ACHN (cell line): ENCODE measurements at regions not wholly inside any gene's neighbourhood (a gene's known extent, or its start where the extent isn't known, plus 50 kb on each side); places are given as distances from the start of the nearest gene placed in this dataset.

Experiments
- DNase-seq: peaks from one replicate; pipeline ENCODE4 v3.0.0-alpha.2; 2015
- in situ Hi-C: cut with HindIII; loops from 2 replicates; pipeline ENCODE4 v1.10.0; 2017; ENCODE audit warnings: low sequenced_read_pairs, low pct_ligation_motif_present, low pct_unique_long_range_greater_than_20kb

DNA sequence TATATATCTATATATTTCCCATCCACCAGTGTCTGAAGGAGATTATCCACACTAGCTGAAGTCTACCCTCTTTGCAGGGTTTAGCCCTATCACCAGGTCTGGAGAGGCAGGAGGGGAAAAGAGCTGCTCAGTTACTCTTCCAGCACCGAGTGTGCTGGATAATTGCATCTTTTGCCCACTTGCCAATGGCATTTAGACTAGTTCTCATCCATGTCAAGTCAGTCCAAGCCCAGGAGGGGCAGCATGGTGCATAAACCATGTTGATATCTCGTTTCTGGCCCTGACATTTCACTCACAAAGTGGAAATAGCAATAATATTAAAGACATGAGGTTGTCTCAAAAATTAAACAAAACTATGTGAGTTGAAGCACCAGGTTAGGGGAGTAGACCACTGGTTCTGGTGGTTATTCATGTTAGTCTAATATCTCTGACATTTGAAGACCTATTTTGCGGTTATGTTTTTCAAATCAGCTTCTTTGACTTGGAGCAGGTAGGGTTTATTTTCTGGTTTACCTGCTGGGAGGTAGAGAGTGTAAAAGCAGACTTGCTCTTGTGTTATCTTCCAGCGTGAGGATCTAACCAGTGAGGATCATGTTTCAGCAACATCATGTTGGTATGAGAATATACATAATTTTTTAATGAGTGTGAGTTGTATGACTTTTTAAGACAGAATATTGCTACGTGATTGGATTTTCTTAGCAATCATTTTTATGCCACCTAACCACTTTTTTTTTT, 273.2 kb upstream of the KIRREL3 start:
- no peak for DNase-seq
- in situ Hi-C loops, result no loop called here

DNA sequence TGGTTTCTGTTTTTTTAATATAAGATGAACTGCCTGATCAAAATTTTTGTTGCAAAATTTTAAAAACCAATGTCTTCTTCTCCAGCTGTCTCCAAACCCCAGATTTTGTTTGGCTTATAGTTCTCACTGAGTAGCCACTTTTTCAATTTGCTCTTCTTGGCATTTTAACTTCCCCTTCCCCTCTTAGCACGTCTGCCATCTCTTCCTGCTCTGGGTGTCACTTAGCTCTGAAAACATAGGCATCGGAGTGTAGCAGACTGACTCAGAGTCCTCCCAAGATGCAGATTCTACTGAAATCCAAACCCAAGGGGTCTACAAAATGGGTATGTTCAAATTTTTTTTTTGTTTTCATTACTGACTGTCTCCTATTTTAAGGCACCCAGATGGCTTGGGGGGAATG, 270.3 kb upstream of the KIRREL3 start:
- in situ Hi-C loops, result no loop called here
- DNase-seq, result no peak

DNA sequence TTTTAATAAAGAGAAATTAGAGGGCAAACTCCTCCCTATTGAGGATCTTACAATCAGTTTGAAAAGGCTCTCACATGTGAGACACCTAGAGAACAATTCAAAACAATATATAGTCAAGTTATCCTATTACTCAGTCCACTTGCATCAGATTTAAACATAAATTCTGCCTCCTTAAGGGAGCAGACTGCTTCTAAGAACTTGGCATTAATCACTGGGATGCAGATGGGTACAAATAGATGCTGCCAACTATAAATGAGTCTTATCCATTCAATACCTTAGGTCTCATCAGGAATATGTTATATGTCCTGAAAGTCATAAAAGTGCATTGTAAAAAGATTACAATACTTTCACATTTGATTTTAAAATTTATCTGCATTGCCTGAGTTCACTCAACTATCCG, 269.3 kb upstream of the KIRREL3 start:
- in situ Hi-C loops, result no loop called here
- DNase-seq, result no peak

DNA sequence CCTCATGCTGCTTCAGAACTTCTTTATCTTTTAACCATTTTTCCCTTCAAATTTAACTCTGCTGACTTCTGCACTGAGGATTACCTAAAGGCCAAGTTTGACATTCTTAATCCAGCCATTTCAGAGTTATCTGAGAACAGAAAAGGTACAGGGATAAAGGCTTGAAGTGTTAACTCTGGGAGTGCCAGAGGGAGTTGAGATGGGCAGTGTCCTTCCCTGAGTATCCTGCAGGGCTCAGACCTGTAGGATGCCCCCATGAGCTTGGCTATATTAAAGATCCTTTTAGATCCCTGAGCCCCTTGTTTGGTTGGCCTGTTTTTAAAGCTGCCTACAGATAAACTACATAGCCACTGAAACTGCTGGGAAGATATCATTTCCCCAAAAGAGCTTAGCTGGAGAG, 268.4 kb upstream of the KIRREL3 start:
- in situ Hi-C loops, result no loop called here
- no peak for DNase-seq

DNA sequence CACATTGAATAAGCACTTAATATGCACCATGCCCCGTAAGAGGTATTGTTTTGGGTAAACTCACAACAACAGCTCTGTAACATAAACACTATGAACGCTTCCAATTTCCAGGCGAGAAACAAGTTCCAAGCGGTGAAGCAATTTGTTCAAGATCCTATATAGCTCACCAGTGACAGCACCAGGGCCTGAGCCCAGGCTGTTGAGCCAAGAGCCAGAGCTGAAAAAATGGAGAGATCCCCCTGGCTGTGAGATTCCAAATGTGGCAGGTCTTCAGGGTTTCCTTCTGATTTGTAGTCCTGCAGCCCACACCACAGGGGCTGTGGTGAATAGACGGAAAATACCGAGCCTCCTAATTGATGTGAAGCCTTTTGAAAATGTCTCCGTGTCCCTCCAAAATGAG, 268.0 kb upstream of the KIRREL3 start:
- in situ Hi-C loops, result no loop called here
- DNase-seq, result no peak

DNA sequence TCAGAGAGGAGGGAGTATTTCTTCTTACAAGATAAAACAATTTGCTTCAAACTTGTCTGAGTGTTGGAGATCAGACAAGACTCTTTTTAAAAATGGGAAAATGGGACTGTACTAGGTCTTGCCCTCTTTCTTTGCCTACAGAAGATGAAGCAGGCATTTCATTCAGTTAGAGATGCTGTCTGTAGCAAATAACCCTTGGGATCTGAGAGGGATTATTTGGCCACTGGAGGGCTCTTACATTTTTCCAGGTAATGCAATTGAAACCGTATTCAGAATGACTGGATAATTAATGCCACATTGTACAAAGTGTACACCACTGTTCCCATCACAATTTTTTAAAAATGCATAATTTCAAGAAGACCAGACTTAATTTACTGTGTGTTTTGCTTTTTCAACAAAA, 258.5 kb upstream of the KIRREL3 start:
- no peak for DNase-seq
- in situ Hi-C loops, result no loop called here

DNA sequence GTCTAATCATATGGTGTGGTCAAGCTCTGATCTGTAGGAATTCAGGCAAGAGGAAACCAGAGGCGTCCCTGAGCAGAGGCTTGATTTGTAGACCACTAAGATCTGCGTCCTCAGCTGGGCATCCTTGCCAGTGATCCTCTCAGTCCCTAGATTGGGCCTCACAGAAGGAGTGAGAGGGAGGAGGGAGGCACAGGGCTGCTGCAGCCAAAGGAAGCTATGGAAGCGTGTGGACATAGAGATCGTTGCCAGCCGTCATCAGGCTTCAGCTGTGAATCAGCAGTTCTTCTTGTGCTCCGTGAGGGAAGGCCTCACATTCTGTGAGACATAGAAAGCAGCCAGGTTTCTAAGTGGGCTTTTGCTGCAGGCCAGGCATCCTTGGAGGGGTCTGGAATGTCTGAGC, 254.6 kb upstream of the KIRREL3 start:
- no peak for DNase-seq
- in situ Hi-C loops, result no loop called here

DNA sequence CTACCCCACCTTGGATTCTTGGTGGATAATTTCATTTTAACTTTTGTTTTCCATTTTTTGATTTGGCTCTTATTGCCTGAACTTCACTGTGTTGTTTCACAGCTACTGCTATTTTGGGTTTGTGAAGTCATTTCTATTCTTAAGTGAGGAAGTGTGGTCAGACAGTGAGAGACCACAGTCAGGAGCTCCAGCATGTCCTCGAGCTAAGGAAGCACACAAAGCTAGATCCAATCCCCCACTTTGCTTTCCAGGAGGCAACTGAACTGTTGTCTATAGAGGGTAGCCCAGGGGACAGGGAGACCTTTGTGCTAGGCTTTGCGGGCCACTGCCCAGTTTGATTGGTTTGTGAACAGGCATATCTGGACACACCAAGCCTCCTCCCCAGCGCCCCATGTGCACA, 251.8 kb upstream of the KIRREL3 start:
- in situ Hi-C loops, result no loop called here
- DNase-seq, result no peak

DNA sequence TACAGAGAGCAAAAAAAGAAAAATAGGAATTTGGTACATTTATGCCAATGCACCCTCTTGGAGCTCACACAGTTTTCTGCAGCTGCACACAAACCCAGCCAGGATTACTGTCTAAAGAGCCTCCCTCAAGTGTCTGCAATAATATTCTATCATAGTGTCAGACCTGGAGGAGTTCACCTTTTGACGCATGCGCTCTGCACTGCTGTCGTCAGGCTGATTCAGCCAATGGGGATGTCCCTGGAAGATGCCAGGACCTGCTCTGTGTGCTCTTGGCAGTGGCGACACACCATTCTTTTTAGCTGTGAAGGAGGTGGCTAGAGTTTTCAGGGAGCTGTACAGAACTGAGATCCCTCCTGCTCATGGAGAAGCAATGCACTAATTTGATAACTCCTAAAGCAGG, 249.0 kb upstream of the KIRREL3 start:
- in situ Hi-C loops, result no loop called here
- no peak for DNase-seq

DNA sequence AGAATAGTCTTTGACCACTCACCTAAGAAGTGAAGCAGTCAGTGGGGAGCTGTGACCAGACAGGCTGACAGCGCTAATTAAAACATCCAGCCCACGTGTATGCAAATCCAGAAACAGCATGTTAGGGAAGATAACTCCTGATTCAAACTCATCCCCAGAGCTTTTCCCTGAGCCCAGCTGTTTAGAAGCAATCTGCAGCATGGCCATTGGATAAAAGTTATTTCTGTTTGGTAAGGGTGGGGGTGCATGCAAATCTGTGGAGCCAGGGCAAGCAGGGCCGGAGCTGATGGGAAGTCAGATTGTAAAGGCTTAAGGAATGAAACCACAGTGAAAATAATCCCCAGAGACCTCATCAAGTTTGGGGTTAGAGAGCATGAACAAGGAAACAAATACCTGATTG, 247.9 kb upstream of the KIRREL3 start:
- in situ Hi-C loops, result no loop called here
- no peak for DNase-seq

DNA sequence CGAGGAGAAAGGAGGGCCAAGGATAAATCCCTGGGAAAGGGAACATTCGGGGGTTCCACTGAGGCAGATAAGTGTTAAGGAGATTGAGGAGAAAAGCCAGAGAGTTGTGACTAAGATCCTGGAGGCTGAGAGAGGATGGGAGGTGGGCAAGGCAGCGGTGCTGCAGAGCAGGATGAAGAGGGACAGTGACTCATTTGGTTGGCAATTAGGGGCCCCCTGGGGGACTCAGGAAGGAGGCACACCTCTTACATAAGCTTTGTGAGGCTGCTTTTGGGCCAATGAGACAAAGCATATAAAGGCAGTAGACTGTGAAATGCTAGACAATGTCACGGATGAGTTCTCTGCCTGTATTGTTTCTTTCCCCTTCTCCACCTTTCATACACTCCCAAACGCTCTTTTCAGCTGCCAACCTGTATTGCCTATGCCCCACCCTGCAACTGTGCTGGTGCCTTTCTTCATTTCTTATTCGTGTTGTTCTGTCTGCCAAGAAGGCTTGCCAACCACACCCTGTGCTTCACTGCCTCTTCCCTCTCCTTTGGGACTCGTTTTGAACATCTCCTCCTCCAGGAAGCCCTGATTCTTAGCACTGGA, 246.8 kb upstream of the KIRREL3 start:
- in situ Hi-C loops, result no loop called here
- no peak for DNase-seq

DNA sequence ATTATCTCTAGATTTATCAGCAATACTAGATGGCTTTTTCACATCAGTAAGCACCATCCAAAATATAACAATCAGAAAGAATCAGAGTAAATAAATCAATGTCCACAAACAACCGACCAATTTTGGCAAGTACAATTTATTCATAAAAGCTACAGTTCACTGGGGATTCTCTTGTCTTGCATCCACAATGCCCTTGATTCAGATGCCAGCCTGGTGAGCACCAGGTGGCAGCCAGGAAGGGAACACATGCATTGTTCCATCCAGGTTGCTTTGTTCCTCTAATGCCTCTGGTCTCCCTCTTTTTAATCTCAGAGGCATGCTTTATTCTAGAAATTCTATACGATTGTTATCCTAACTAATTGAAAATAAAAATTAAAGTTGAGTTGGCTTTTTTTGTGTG, 242.1 kb upstream of the KIRREL3 start:
- DNase-seq, result no peak
- in situ Hi-C loops, result no loop called here

DNA sequence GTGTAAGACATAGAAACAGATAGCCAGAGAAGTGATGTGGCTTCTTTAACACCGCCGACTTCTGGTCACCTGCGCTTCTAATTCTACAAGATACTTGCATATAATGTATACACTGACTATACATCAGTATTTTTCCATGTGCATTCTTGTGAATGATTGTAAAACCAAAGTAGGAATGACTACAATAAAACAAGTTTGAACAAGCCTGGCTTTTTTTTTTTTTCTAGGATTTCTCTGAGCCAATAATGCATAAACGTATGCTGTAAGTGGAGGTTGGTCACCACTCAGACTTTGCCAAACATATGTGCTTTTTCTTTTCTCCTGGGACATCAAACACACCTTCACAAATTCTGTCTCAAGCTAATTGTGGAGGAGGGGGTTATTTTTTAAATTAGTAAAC, 237.8 kb upstream of the KIRREL3 start:
- no peak for DNase-seq
- in situ Hi-C loops, result no loop called here

DNA sequence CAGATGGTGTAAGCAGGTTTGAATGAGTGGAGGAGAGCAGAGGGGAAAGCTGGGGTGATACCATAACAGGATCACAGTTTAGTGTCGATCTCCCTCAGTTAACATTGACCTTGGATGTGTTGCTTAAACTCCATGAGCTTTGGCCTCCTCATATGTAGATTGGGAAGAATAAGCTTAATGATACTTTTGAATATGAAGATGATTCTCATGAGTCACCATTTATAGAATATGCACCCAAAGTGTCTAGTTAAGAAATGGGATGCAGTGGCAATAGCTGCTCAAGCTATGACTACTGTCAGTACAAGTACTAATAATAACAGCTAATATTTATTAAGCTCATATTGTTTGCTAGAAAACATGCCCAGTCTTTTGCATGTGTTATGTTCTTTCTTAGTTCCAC, 236.2 kb upstream of the KIRREL3 start:
- in situ Hi-C loops, result no loop called here

DNA sequence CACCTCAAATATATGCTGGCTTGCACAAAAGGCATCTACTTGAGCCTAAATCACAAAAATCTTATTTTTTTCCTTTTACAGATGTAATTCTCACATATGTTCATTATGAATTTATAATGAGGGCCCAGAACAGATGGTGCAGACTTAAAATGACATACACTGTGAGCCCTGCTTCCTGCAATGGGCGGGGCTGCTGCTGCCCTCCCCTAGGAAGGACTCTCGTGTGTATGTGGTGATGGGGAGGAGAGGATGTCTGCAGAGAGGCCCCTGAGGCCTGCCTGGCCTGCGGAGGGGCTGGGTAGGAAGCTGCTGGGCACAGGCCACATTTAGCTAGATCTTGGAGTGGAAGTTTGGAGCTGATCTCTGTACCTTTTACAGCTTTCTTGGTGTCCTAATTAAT, 233.4 kb upstream of the KIRREL3 start:
- in situ Hi-C loops, result no loop called here

More for the DNA sequence above, 236.2 kb upstream of the KIRREL3 start:
- no peak for DNase-seq

DNA sequence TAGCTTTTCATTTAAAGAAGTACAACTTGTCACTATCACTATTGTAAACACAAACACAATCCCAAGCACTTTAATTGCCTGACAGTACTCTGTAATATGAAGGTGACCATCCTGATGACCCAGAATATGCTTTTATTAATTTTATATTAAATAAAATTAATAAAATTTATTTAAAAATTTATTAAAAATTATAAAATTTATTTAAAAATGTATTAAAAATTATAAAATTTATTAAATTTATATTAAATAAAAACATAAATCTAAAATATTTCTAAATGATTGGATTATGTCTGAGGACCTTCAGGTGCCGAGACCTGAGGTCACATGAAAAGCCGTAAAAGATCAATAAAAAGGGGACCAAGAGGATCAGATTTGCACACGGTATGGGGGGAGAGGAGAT, 229.8 kb upstream of the KIRREL3 start:
- in situ Hi-C loops, result no loop called here
- no peak for DNase-seq

More for the DNA sequence above, 233.4 kb upstream of the KIRREL3 start:
- DNase-seq, result no peak

DNA sequence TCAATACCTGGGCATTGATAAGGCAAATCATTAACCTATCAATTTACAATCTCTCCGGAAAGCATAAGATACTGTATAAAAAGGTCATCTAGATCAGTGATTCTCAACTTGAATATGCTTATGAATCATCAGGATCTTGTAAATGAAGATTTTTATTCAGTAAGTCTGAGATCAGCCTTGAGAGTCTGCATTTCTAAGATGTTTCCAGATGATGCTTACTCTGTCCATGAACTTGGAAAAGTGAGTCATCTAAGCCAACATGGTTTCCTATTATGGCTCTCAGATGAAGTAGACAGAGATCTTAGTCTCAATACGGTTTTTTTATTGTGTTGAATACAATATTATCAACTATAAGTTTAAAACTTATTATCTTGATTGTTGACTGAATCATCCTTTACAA, 226.4 kb upstream of the KIRREL3 start:
- in situ Hi-C loops, result no loop called here

DNA sequence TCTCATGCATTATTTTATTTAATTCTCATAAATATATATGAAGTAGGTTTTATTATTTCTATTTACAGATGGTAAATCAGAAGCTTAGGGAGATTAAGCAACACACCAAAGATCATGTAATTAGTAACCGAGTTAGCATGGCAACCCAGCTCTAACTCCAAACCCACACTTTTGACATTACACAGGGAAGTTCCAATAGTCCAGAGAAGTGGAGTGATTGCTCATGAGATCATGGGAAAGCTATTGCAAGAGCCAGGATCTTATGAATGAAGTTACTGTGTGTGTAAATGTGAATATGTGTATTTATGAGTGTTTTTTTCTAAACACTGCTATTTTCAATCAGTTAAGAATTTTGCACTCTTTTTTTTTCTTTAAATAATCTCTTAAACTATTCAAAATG, 225.8 kb upstream of the KIRREL3 start:
- no peak for DNase-seq
- in situ Hi-C loops, result no loop called here

More for the DNA sequence above, 226.4 kb upstream of the KIRREL3 start:
- DNase-seq, result no peak

DNA sequence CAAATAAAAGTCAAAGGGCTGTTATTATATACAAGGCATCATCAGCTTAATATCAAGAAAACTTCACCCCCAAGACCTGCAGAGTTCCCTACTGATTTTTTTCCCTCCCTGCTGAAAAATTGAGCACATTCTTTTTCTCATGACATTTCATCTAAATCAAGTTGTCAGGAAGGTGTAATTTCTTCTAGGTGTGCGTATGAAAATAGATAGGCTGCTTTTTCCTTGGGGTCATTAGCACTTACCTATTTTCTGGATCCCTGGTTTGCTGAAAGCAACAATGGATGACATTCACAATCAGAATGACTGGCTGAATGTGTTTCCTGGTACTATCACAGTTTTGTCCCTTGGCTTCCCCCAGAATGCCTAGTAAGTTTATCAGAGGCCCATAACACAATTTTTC, 225.0 kb upstream of the KIRREL3 start:
- no peak for DNase-seq
- in situ Hi-C loops, result no loop called here

DNA sequence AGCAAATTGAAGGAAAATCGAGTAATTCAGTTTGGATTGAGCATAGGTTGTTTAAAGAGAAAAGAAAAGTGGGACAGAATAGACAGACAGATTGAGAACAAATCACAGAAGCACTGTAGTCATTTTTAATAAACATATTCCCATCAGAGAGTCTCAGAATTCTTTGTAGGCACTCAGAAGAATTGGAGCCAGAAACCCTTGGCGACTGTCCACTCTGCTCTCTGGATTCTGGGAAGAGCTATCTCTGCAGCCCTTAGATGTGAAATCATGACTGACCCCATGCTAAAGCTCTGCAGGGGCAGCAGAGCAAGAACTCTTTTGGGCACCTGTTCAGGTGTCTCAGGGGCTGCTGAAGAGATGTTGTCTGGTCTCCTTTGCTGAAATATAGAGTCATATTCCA, 223.7 kb upstream of the KIRREL3 start:
- DNase-seq, result no peak
- in situ Hi-C loops, result no loop called here

DNA sequence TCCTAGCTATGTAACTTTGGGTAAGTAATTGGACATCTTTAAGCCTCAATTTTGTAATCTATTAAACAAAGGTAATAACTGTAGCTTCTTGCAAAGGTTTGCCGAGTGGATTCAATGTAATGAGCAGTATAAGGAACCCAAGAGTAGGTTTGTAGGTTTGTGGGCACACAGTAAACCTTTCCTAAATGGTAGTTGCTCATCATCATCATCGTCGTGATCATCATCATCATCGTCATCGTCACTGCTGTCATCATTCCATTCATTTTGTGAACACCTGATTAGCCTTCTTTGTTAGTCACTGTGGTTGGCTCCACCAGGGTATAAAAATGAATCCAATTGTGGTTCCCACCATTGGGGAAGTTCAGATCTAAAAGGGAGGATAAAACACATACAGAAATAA, 223.1 kb upstream of the KIRREL3 start:
- DNase-seq, result no peak
- in situ Hi-C loops, result no loop called here
